GM19452 (cell line): ENCODE measurements at regions not wholly inside any gene's neighbourhood (a gene's known extent, or its start where the extent isn't known, plus 50 kb on each side); places are given as distances from the start of the nearest gene placed in this dataset.

ENCODE experiments used
- ATAC-seq: cut with Tn5 transposase; IDR thresholded peaks from one replicate; pipeline ENCODE4 v1.9.1; 2021; ENCODE audit not compliant: unreplicated experiment

- ATAC-seq, result no peak
Measured at GRCh38 chr5:93800988-93801811, 59.8 kb upstream of the POU5F2 start.

GRCh38 chr5:93794954-93795353, 53.6 kb upstream of the POU5F2 start:
- no peak for ATAC-seq

GRCh38 chr5:93793159-93793781, 51.9 kb upstream of the POU5F2 start:
- no peak for ATAC-seq

- ATAC-seq, result no peak
Measured at GRCh38 chr5:93791518-93791972, 50.1 kb upstream of the POU5F2 start.
